Neural progenitor cell (in vitro differentiated cells): ENCODE measurements at regions not wholly inside any gene's neighbourhood (a gene's known extent, or its start where the extent isn't known, plus 50 kb on each side); places are given as distances from the start of the nearest gene placed in this dataset.

Experiments
- DNase-seq: peaks from one replicate; pipeline ENCODE4 v3.0.0-alpha.2; 2016; ENCODE audit warnings: low spot score
- H2AFZ ChIP-seq: fragments of 200-600 bp; sonication (generic); replicated peaks from 2 replicates; pipeline ENCODE4 v1.6.1; 2016; ENCODE audit warnings: antibody characterized with exemption
- H3F3A ChIP-seq: fragments of 200-600 bp; sonication (generic); 2 replicates; pipeline ENCODE4 v1.6.1; 2016; ENCODE audit warnings: antibody characterized with exemption, low read depth
- H3K27ac ChIP-seq: fragments of 200-600 bp; sonication (generic); 2 replicates; pipeline ENCODE4 v1.5.1; 2016; ENCODE audit warnings: mild to moderate bottlenecking
- H3K27me3 ChIP-seq: fragments of 200-600 bp; sonication (generic); 2 replicates; pipeline ENCODE4 v1.6.1; 2016; ENCODE audit warnings: mild to moderate bottlenecking, moderate library complexity
- H3K36me3 ChIP-seq: fragments of 200-600 bp; sonication (generic); 2 replicates; pipeline ENCODE4 v1.5.1; 2016
- H3K4me1 ChIP-seq: fragments of 200-600 bp; sonication (generic); 2 replicates; pipeline ENCODE4 v1.6.1; 2016; ENCODE audit warnings: mixed run types
- H3K4me2 ChIP-seq: fragments of 200-600 bp; sonication (generic); 2 replicates; pipeline ENCODE4 v1.6.1; 2016
- H3K4me3 ChIP-seq: fragments of 200-600 bp; sonication (generic); 2 replicates; pipeline ENCODE4 v1.5.1; 2016
- H3K79me2 ChIP-seq: fragments of 200-600 bp; sonication (generic); 2 replicates; pipeline ENCODE4 v1.6.1; 2016; ENCODE audit warnings: low read depth
- H3K9ac ChIP-seq: fragments of 200-600 bp; sonication (generic); 2 replicates; pipeline ENCODE4 v1.6.1; 2016
- H3K9me3 ChIP-seq: fragments of 200-600 bp; sonication (generic); 2 replicates; pipeline ENCODE4 v1.5.1; 2016; ENCODE audit warnings: low read depth
- H4K20me1 ChIP-seq: fragments of 200-600 bp; sonication (generic); 2 replicates; pipeline ENCODE4 v1.6.1; 2016; ENCODE audit warnings: low read depth
- H3K27ac Mint-ChIP-seq: 3 replicates; pipeline ENCODE4 v1.8.0; 2021; ENCODE audit warnings: mixed read lengths
- H3K27me3 Mint-ChIP-seq: 2 replicates; pipeline ENCODE4 v1.8.0; 2022; ENCODE audit warnings: low read depth, mild to moderate bottlenecking, inconsistent platforms, moderate library complexity, mixed read lengths; ENCODE audit not compliant: insufficient read depth
- H3K36me3 Mint-ChIP-seq: 3 replicates; pipeline ENCODE4 v1.8.0; 2021; ENCODE audit warnings: mixed read lengths
- H3K4me1 Mint-ChIP-seq: 3 replicates; pipeline ENCODE4 v1.8.0; 2021; ENCODE audit warnings: mixed read lengths
- H3K4me3 Mint-ChIP-seq: 3 replicates; pipeline ENCODE4 v1.8.0; 2021; ENCODE audit warnings: mild to moderate bottlenecking, moderate library complexity, mixed read lengths
- H3K9me3 Mint-ChIP-seq: 3 replicates; pipeline ENCODE4 v1.8.0; 2020; ENCODE audit warnings: mixed read lengths
- EZH2 ChIP-seq: fragments of 200-600 bp; sonication (generic); IDR thresholded peaks from 2 replicates; pipeline ENCODE4 v1.6.1; 2017; ENCODE audit warnings: antibody characterized with exemption, mild to moderate bottlenecking, moderate library complexity
- EZH2phosphoT487 ChIP-seq: fragments of 200-600 bp; sonication (generic); IDR thresholded peaks from 2 replicates; pipeline ENCODE4 v1.6.1; 2017; ENCODE audit warnings: antibody characterized with exemption
- TF ChIP-seq, protein P1 (sequence below): fragments of 200-600 bp; sonication (generic); IDR thresholded peaks from 2 replicates; pipeline ENCODE4 v1.5.1; 2017; ENCODE audit warnings: antibody characterized with exemption, mild to moderate bottlenecking

GRCh38 chr1:10909697-10910680 is 102.5 kb upstream of the TARDBP start:
- Histone ChIP-seq H3K4me2 (peak overlapping the region; percentile 27), H3K27me3 (no peaks in the 10 kb centered on the region), H3K4me3 (no peak overlapping the region), H3F3A (peaks cover 32% of the 10 kb centered on the region), H3K4me1 (peaks cover 30% of the 10 kb centered on the region), H3K27ac (no peak overlapping the region), H3K79me2 (no peaks in the 10 kb centered on the region), H3K36me3 (no peaks in the 10 kb centered on the region), H2AFZ (peak overlapping the region; percentile 54), H4K20me1 (no peaks in the 10 kb centered on the region), H3K9me3 (no peaks in the 10 kb centered on the region), H3K9ac (no peak overlapping the region)
- Mint-ChIP-seq H3K9me3 (no peaks in the 10 kb centered on the region), H3K27me3 (peaks cover 14% of the 10 kb centered on the region), H3K36me3 (no peaks in the 10 kb centered on the region), H3K27ac (peak overlapping the region; percentile 57), H3K4me3 (no peak overlapping the region), H3K4me1 (peaks cover 45% of the 10 kb centered on the region)
- peak; percentile 78 for DNase-seq
- no peak for TF ChIP-seq EZH2
- no peak for TF ChIP-seq EZH2phosphoT487
- TF ChIP-seq, protein P1, sequence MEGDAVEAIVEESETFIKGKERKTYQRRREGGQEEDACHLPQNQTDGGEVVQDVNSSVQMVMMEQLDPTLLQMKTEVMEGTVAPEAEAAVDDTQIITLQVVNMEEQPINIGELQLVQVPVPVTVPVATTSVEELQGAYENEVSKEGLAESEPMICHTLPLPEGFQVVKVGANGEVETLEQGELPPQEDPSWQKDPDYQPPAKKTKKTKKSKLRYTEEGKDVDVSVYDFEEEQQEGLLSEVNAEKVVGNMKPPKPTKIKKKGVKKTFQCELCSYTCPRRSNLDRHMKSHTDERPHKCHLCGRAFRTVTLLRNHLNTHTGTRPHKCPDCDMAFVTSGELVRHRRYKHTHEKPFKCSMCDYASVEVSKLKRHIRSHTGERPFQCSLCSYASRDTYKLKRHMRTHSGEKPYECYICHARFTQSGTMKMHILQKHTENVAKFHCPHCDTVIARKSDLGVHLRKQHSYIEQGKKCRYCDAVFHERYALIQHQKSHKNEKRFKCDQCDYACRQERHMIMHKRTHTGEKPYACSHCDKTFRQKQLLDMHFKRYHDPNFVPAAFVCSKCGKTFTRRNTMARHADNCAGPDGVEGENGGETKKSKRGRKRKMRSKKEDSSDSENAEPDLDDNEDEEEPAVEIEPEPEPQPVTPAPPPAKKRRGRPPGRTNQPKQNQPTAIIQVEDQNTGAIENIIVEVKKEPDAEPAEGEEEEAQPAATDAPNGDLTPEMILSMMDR: peak; percentile 76

DNA sequence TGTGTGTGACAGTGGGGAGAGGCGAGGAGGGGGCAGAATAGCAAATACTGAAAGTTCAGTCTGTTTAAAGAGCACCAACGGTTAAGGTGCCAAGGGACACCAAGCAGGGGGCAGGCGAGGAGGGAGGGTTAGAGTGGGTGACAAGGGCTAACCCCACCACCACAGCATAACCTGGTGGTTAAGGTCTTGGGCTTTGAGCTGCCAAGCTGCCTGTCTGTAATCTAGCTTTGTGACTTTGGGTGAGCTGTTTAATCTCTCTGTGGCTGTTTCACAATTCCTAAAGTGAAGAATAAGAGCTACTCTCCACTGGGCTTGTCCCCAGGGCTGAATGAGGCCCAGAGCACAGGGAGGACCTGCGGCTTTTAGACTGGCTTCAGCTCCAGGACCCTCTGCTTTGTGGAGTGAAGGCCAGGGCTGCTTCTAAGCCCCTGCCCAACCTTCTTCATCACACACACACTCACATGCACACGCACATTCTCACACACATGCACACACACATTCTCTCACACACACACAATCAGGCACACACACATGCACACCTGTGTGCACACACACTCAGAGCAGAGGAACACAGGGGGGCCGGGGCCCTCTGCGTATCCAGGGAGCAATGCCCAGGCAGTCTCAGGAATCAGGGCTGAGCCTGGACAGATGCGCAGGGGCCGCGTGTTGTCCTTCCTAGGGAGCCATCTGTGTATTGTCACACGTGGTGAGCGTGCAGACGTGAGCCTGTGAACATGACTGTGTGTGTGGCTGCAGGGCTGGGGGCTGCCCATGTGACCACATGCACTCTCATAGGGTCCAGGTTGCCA is 101.6 kb upstream of the TARDBP start:
- H3K9me3 ChIP-seq: no peaks in the 10 kb centered on the region
- no peaks in the 10 kb centered on the region for H3K27me3 ChIP-seq
- DNase-seq: no peak
- no peaks in the 10 kb centered on the region for H3K36me3 ChIP-seq
- no peaks in the 10 kb centered on the region for H3K79me2 ChIP-seq
- H3F3A ChIP-seq: peaks cover 32% of the 10 kb centered on the region
- Mint-ChIP-seq H3K27me3 (peaks cover 13% of the 10 kb centered on the region), H3K4me1 (peaks cover 39% of the 10 kb centered on the region), H3K36me3 (no peaks in the 10 kb centered on the region), H3K4me3 (no peak overlapping the region), H3K27ac (peak overlapping the region; percentile 58), H3K9me3 (no peaks in the 10 kb centered on the region)
- no peaks in the 10 kb centered on the region for H4K20me1 ChIP-seq
- TF ChIP-seq EZH2phosphoT487: no peak
- no peak for TF ChIP-seq EZH2
- TF ChIP-seq, protein P1: no peak
- H2AFZ ChIP-seq: no peak overlapping the region
- H3K27ac ChIP-seq: no peak overlapping the region
- no peak overlapping the region for H3K4me3 ChIP-seq
- H3K4me2 ChIP-seq: peak overlapping the region; percentile 27
- H3K9ac ChIP-seq: no peak overlapping the region
- peaks cover 25% of the 10 kb centered on the region for H3K4me1 ChIP-seq

DNA sequence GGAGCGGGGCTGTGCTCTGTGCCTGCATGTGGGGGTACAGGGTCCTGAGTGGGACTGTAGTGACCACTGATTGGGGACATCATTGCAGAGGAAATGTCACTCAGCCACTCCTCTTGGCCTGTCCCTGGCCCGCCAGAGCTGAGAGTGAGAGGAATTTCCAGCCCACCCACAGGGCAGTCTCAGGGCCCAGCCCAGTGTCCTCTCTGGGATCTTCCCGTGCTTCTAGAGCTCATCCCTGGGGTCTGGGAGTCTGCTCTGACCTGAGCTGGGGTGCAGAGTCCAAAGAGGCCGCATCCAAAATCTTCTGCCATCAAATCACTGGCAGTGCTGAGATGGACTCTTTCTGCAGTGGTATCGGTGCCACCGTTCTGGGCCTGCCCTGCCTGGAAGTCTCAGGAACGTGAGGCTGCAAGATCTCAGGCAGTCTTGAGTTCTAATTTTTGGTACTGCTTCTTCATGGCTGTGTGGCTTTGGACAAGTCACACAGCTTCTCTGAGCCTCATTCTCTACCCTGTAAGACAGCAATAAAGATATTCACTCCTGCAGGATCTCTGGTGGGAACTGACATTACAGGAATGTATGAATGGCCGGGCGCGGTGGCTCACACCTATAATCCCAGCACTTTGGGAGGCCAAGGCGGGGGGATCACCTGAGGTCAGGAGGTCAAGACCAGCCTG is 100.8 kb upstream of the TARDBP start:
- Mint-ChIP-seq H3K9me3 (no peaks in the 10 kb centered on the region), H3K27ac (peak overlapping the region; percentile 74)
- no peak for TF ChIP-seq EZH2
- TF ChIP-seq, protein P1: no peak
- TF ChIP-seq EZH2phosphoT487: no peak

More for the DNA sequence above, 100.8 kb upstream of the TARDBP start:
- H3K36me3 Mint-ChIP-seq: no peaks in the 10 kb centered on the region
- H3K4me2 ChIP-seq: no peak overlapping the region
- H3K9ac ChIP-seq: no peak overlapping the region
- H3K4me1 Mint-ChIP-seq: peaks cover 39% of the 10 kb centered on the region
- no peaks in the 10 kb centered on the region for H3K36me3 ChIP-seq
- H3K79me2 ChIP-seq: no peaks in the 10 kb centered on the region
- no peak overlapping the region for H3K4me3 ChIP-seq
- peaks cover 13% of the 10 kb centered on the region for H3K27me3 Mint-ChIP-seq
- DNase-seq: no peak
- H3K27ac ChIP-seq: no peak overlapping the region
- H4K20me1 ChIP-seq: no peaks in the 10 kb centered on the region
- no peaks in the 10 kb centered on the region for H3K27me3 ChIP-seq
- no peaks in the 10 kb centered on the region for H3K9me3 ChIP-seq
- no peak overlapping the region for H2AFZ ChIP-seq
- peaks cover 24% of the 10 kb centered on the region for H3K4me1 ChIP-seq
- peaks cover 32% of the 10 kb centered on the region for H3F3A ChIP-seq
- no peak overlapping the region for H3K4me3 Mint-ChIP-seq
